ENCODE measurements at regions not wholly inside any gene's neighbourhood (a gene's known extent, or its start where the extent isn't known, plus 50 kb on each side); places are given as distances from the start of the nearest gene placed in this dataset.
"Not testable (repeated sequence)": the region's sequence is repeated elsewhere in the genome, so short reads cannot be mapped to it uniquely, and the experiment has no call there.

- no peak for DNase-seq
Observed at GRCh38 chr10:44569193-44570091, 184.5 kb upstream of the CXCL12 start.

GRCh38 chr10:44571701-44572100 lies 186.8 kb upstream of the CXCL12 start:
- DNase-seq: no peak

- DNase-seq: no peak
Observed at GRCh38 chr10:44572146-44572545, 187.2 kb upstream of the CXCL12 start.

- DNase-seq: no peak
Observed at GRCh38 chr10:44573821-44574220, 188.9 kb upstream of the CXCL12 start.

GRCh38 chr10:44574596-44575480 lies 189.9 kb upstream of the CXCL12 start:
- DNase-seq: no peak

- DNase-seq: no peak
Observed at GRCh38 chr10:44575601-44576380, 190.9 kb upstream of the CXCL12 start.

- DNase-seq: peak; percentile 53
Observed at GRCh38 chr10:44576702-44577191, 191.8 kb upstream of the CXCL12 start.

GRCh38 chr10:44577533-44577932 lies 192.6 kb upstream of the CXCL12 start:
- DNase-seq: no peak

- DNase-seq: no peak
Observed at GRCh38 chr10:44578271-44578670, 193.4 kb upstream of the CXCL12 start.

GRCh38 chr10:44578963-44579362 lies 194.1 kb upstream of the CXCL12 start:
- not testable (repeated sequence) for DNase-seq

GRCh38 chr10:44581996-44582395 lies 197.1 kb upstream of the CXCL12 start:
- DNase-seq: no peak

- DNase-seq: no peak
Observed at GRCh38 chr10:44587488-44588318, 202.8 kb upstream of the CXCL12 start.

- DNase-seq: no peak
Observed at GRCh38 chr10:44589181-44589943, 204.5 kb upstream of the CXCL12 start.

- DNase-seq: no peak
Observed at GRCh38 chr10:44589944-44590449, 205.1 kb upstream of the CXCL12 start.

GRCh38 chr10:44591911-44592310 lies 207.0 kb upstream of the CXCL12 start:
- no peak for DNase-seq

- DNase-seq: no peak
Observed at GRCh38 chr10:44593952-44594351, 209.1 kb upstream of the CXCL12 start.

- DNase-seq: no peak
Observed at GRCh38 chr10:44607116-44607515, 222.2 kb upstream of the CXCL12 start.

- DNase-seq: no peak
Observed at GRCh38 chr10:44618910-44619309, 234.0 kb upstream of the CXCL12 start.

- DNase-seq: no peak
Observed at GRCh38 chr10:44619521-44619920, 234.6 kb upstream of the CXCL12 start.

- DNase-seq: no peak
Observed at GRCh38 chr10:44619975-44620374, 235.1 kb upstream of the CXCL12 start.

Data from CD4-positive, alpha-beta T cell treated with Interleukin-12 subunit alpha and Interleukin-12 subunit beta, for 1 hour (primary cell).